GM21360 (cell line): ENCODE measurements at regions not wholly inside any gene's neighbourhood (a gene's known extent, or its start where the extent isn't known, plus 50 kb on each side); places are given as distances from the start of the nearest gene placed in this dataset.

ENCODE experiments used
- ATAC-seq: cut with Tn5 transposase; IDR thresholded peaks from one replicate; pipeline ENCODE4 v1.9.1; 2021; ENCODE audit warnings: mild to moderate bottlenecking, moderate library complexity; ENCODE audit not compliant: unreplicated experiment

- no peak for ATAC-seq
Observed at GRCh38 chr20:24718277-24718676, 230.8 kb upstream of the CST7 start.

DNA sequence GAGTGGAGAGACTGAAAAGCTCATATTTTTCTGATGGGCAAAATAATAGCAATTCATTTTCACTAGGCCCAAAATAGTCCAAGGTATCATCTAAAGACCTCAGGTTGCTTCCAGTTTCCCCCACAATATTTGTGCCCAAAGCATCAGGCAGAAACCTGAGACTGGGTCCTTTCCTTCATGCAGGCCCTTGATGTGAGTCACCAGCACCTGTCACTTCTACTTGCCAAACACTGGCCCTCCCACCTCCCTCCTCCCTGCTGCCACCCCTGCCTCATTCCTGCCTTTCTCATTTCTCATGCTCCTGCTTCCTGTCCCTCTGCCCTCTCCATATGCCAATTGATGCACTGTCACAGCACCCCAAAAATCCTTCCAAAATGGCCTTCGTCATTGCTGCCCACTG, 230.4 kb upstream of the CST7 start:
- no peak for ATAC-seq

DNA sequence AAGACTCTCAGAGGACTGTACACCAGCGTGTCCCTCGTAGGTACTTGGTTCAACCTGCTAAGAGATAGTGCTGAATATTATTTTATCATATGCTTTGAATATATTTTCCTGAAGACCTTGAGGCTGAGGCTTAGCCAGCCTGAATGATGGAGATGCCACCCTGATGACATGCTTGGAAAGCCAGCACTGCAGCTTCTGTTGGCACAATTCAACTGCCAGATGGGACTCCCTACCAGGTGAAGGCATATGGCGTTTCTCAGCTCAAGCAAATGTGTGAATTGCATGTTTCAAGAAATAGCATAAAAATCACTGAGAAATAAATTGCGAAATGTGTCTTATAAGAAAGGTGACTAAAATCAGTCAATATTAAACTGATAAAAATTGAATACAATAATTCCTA, 228.1 kb upstream of the CST7 start:
- ATAC-seq = no peak

DNA sequence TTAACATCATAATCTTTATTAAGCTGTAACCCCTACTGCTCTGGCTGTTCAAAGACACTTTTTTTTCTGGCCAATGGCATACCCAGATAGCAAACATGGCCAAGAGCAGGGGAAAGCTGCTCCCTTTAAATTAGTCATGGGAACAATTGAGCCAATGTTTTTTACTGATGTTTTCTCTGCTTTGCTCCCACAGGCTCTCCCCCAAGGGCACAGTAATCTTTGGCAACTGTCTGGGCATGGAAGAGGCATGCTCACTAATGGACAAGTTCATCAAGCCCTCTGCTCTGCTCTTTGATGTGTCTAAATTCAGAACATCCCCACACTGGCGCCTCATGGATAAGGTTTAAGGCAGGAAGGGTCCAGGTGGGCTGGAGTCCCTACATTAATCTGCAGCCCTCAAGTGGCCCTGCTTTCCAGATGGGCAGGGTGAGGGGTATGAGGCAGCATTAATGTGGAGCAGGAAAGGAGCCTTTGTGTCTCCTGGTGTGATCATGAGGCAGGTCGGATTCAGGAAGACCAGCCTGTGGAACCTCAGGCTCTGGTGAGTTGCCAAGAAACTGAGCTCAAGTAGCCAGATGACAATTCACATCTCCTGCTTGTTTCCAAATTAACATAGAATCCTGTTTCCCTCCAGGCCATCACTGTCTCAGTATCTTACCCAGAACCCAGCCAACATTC, 227.0 kb upstream of the CST7 start:
- no peak for ATAC-seq

- ATAC-seq = no peak
Observed at GRCh38 chr20:24722586-24722985, 226.5 kb upstream of the CST7 start.

DNA sequence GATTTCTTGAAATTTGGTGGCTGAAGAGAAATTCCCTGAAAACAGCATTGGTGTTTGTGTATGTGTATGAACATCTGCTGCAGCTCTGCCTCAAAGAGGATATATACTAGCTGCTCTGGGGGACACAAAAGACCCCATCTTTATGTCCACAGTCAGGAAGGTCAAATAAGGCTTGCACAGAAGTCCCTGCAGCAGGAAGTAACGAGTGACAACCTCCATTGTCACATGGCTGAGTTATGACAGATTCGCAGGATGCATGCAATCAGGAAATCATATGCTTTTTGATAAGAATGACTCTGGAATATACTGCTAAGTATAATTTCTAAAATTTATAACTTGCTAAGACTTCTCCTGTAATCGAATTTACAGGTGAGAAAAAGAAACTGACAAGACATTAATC, 225.9 kb upstream of the CST7 start:
- ATAC-seq = no peak

DNA sequence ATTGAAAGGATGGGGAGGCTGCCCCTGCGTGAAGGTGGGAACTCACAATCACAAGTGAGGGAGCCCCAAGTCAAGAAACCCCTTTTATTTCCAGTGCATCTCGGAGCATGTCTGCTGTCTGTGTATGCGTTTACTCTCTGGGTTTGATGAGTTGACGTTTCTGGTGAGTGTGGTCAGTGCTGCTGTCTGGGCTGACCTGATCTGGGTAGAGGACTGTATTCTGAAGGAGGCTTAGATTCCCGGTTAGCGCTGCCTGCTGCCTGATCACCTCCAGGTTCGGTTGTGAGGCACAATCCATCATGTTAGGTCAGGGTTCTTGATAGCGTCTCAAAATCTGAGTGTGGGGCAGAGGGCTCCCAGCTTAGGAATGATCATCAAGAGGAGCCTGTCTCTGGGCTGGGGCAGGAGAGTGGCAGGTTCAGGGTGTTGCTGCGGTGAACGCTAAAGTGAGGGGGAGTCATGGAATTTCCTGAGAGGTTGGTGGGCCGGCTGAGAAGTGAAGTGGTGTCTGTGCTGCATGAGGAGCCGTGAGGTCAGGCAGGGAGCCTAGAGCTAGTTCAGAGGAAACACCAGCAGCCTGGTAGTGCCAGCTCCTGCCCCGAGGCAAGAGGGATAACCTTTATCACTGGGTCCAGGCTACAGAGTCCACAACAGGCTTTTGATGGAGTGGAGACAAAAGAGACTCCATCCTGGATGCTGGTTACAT, 225.3 kb upstream of the CST7 start:
- no peak for ATAC-seq

DNA sequence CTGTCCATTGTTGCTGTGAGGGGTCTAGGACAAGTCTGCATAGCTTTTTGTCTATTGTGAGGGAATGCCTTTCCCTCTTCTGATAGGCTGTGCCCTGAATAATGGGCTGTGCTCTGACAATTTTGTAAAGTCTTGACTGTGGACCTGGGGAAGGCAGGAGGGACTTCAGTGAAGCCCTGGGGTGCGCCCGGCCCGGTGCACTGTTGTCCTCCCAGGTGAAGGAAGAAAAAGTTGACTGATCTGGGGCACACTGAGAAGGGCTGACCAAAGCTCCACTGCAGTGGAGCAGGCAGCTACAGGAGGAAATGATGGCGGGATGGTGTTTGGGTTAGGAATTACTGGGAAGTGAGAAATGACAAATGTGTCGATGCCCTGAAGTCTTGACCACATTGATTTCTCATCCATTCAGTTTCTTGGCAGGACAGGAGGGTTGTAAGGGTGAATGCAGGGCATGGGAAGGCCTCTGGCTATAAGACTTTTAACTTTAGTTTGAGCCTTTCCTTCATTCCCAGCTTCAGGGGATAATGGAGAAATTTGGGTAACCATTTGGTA, 224.0 kb upstream of the CST7 start:
- ATAC-seq = no peak

DNA sequence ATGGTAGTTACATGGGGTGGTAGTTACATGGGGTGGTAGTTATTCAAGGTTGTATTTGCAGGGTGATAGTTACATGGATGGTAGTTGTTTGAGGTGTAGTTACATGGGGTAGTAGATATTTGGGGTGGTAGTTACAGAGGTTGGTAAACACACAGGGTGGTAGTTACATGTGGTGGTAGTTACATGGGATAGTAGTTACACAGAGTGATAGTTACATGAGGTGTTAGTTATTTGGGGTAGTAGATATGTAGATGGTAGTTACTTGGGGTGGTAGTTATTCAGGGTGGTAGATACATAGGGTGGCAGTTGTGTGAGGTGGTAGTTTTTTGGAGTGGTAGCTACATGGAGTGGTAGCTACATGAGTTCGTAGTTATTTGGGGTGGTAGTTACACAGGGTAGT, 221.3 kb upstream of the CST7 start:
- ATAC-seq = no peak

DNA sequence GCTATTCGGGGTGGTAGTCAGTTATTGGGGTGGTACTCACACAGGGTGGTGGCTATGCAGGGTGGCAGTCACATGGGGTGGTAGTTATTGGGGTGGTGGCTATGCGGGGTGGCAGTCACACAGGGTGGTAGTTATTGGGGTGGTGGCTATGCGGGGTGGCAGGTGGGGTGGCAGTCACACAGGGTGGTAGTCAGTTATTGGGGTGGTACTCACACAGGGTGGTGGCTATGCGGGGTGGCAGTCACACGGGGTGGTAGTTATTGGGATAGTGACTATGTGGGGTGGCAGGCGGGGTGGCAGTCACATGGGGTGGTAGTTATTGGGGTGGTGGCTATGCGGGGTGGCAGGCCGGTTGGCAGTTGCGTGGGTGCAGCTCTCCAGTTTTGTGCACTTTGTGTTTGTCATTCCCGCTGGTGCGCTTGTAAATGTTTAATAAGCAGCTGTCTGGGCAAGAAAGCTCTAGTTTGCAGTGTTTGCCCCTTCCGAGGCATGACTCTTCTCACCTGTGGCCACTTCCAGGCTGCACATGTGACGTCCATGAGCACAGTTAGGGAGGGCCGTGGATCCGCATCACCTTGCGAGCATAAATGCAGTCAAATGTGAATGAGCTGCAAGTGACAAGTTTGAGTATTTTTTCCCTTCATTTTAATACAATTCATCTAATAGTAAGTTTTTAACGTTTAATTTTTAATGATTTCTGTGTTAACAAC, 219.0 kb upstream of the CST7 start:
- ATAC-seq = no peak

DNA sequence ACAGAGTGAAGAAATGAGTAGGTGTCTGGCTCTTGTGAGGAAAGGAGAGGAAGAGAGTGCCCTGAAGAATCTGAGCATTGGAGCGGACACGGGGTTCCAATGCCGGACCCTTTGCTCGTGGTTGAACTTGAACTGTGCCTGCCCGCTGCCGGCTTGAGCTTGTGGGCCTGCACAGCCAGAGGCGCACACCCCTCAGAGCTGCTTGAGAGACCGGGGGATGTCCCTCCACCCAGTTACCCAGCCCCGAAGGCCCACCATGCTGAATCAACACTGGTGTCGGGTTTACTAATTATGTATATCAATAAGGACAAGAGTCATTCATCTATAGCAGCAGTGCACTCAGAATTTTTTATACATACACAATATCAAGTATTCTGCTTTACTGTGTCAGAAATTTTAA, 218.3 kb upstream of the CST7 start:
- ATAC-seq = no peak

- ATAC-seq = no peak
Observed at GRCh38 chr20:24731312-24731711, 217.8 kb upstream of the CST7 start.

- ATAC-seq = no peak
Observed at GRCh38 chr20:24732076-24732475, 217.0 kb upstream of the CST7 start.

- ATAC-seq = no peak
Observed at GRCh38 chr20:24732599-24732998, 216.5 kb upstream of the CST7 start.

DNA sequence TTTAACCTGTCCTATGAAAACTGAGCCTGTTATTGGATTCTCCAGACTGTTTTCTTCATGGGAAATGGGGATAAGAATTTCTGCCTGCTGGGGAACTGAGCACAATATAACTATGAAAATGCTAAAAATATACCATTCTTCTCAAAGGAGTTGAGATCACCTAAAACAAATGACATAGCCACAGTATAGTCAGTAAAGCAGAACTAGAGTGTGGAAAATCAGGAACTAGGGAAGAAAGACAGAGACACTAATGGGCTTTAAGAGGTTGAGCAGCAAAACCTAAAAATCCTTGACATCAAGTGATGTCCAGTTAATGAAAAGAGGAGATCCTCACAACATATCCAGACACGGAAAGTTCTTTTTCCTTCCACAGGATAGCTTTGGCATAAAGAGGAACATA, 215.7 kb upstream of the CST7 start:
- no peak for ATAC-seq

DNA sequence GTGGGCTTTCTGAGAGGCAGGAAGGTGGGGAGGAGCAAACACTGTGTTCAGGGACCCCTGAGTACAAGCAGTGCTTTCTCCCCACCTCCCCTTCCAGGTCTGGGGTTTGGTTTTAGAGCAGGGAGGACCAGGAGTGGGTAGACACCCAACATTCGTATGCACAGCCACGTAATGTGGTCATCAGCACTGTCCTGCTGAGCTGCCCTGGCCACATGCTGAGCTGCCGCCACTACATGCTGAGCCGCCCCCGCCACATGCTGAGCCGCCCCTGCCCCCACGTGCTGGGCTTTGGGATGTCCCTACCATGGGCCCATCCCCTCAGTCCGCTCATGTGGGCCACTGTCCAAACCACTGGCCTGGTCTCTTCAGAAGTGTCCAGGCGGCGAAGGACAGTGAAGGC, 214.9 kb upstream of the CST7 start:
- no peak for ATAC-seq

GRCh38 chr20:24735263-24735662, 213.8 kb upstream of the CST7 start:
- ATAC-seq = no peak

GRCh38 chr20:24736131-24736843, 212.8 kb upstream of the CST7 start:
- ATAC-seq = no peak

- no peak for ATAC-seq
Observed at GRCh38 chr20:24736844-24737211, 212.2 kb upstream of the CST7 start.

DNA sequence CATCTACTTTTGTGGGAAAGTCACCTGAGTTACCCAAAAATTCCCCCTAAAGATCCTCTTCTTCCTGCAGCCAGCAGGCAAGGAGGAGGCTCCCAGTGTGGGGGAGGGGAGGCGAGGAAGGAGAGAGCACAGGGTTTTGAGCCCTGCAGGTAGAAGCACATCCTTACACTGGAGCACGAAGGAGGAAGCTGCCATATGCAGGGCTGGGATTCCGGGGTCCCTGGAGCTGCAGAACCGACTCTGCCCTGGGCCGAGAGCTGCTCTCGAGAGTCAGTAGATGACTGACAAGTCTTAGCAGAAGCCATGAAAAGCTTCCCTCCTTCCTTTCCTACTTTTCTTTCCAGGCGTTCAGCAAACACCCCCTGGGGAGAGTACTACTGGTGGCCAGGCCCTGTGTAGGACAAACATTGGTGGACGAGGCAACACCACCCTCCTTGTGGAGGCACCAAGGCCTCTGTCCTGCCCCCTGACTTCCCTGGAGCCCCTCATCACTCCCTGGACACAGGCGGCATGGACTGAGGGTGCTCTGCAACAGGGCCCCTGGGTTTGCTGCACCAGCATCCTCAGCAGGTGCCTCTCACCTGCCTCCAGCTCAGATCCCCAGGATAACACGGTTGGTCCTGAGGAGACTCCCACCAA, 211.7 kb upstream of the CST7 start:
- ATAC-seq = no peak
